ENCODE measurements at regions not wholly inside any gene's neighbourhood (a gene's known extent, or its start where the extent isn't known, plus 50 kb on each side); places are given as distances from the start of the nearest gene placed in this dataset.

DNA sequence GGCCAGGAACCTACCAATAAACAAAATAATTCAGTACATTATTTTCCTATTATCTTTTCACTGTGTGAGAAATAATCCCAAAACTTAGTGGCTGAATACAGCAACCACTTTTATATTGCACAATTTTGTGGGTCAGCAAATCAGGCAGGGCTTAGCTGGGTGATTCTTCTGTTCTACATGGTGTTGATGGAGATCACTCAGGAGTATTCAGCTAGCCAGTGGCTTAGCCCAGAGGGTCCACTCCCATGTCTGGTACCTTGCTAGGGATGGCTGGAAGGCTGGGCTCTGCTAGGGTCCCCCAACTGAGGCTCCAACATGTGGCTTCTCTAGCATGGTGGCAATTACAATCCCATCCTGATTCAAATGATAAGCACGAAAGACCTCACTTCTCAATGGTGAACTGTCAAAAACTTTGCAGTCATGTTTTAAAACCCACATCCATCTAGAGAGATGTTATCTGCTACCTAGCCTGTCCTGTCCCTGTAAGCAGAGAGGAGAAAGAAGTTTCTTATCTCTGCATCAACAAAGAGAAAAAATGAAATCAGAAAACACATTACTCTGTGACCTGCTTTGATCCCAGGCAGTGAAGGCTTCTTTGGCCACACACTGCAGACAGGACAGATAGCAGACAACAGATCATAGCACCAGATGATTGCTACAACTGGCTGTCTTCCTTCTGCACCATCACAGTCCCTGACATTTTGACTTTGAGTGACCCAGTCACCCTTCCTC, 51.0 kb upstream of the MYL2 start:
- TF ChIP-seq SUZ12 (IDR thresholded peaks at IDR 0.05; ENCODE audit: extremely low read depth, insufficient read depth, insufficient read length): no peak
- TF ChIP-seq ZNF274 (IDR thresholded peaks at IDR 0.05; ENCODE audit: low read depth, low read length): no peak
- no peaks in the 10 kb centered on the region for H3K4me1 ChIP-seq (ENCODE audit: insufficient read depth, insufficient read length)
- peaks cover 13% of the 10 kb centered on the region; the same call in 1 of the 2 replicates for H3K9me3 ChIP-seq (ENCODE audit: insufficient read depth, low read length)
- H3K4me3 ChIP-seq (ENCODE audit: insufficient read length, low read depth): no peak overlapping the region
- no peaks in the 10 kb centered on the region for H3K27me3 ChIP-seq (ENCODE audit: insufficient read depth, insufficient read length)
- no peaks in the 10 kb centered on the region for H3K36me3 ChIP-seq (ENCODE audit: insufficient read depth, insufficient read length, low read length)
- no peak for DNase-seq (ENCODE audit: low read depth, low spot score)
- no peak overlapping the region for H3K9ac ChIP-seq (ENCODE audit: insufficient read length, low read depth)
